GM12865 (cell line): ENCODE measurements at regions not wholly inside any gene's neighbourhood (a gene's known extent, or its start where the extent isn't known, plus 50 kb on each side); places are given as distances from the start of the nearest gene placed in this dataset.
"Not testable (repeated sequence)": the region's sequence is repeated elsewhere in the genome, so short reads cannot be mapped to it uniquely, and the experiment has no call there.

Experiments used
- DNase-seq: peaks from one replicate; pipeline ENCODE4 v3.0.0; 2010; ENCODE audit warnings: low read depth
- H3K4me3 ChIP-seq: 2 replicates; pipeline ENCODE4 v1.5.1; 2011; ENCODE audit warnings: mild to moderate bottlenecking, low read depth, low read length, control low read depth
- TF ChIP-seq, protein P1 (sequence below): IDR thresholded peaks from 2 replicates; pipeline ENCODE4 v1.5.1; 2011; ENCODE audit warnings: low read length, control low read depth, low read depth, inconsistent platforms; ENCODE audit not compliant: insufficient read depth; ENCODE audit errors: missing control alignments

DNA sequence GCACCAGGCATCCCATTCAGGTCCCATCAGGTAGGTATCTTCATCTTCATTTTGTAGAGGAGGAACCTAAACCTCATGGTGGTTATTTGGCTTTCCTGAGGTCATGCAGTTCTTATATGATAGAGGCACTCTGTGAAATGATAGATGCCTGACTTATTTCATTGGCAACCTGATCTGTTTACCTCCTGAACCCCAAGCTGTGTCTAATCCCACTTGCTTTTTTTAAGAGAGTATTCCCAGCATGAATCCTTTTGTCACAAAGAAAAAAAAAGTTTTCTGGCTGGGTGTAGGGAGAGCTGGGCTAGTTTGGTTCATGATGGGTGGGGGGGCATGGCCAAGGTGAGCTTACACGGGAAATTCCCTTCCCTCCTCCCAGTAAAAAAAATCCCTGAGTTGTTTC lies 154.2 kb downstream of the TENT5C start:
- peak; percentile 8 for DNase-seq
- TF ChIP-seq, protein P1, sequence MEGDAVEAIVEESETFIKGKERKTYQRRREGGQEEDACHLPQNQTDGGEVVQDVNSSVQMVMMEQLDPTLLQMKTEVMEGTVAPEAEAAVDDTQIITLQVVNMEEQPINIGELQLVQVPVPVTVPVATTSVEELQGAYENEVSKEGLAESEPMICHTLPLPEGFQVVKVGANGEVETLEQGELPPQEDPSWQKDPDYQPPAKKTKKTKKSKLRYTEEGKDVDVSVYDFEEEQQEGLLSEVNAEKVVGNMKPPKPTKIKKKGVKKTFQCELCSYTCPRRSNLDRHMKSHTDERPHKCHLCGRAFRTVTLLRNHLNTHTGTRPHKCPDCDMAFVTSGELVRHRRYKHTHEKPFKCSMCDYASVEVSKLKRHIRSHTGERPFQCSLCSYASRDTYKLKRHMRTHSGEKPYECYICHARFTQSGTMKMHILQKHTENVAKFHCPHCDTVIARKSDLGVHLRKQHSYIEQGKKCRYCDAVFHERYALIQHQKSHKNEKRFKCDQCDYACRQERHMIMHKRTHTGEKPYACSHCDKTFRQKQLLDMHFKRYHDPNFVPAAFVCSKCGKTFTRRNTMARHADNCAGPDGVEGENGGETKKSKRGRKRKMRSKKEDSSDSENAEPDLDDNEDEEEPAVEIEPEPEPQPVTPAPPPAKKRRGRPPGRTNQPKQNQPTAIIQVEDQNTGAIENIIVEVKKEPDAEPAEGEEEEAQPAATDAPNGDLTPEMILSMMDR: no peak
- H3K4me3 ChIP-seq: no peak overlapping the region

DNA sequence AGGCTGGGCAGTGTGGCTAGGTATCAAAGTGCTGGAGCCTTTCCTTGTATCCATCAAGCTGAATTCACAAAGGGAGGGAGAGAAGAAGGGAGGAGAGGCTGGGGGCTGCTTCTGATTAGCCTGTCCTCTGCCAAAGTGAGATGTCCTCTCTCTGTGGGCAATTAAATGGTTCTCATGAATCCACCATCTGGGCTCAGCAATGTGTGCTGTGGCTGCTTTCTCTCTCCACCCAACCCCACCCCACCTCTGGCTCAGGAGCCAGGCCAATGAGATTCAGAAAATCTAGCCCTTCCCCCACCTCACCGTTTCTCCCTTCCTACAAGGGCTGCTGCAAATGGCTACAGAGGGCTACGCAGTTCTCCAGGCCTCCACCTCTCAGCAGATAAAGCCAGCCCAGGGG lies 154.6 kb downstream of the TENT5C start:
- DNase-seq: no peak
- H3K4me3 ChIP-seq: no peak overlapping the region
- TF ChIP-seq, protein P1: no peak

DNA sequence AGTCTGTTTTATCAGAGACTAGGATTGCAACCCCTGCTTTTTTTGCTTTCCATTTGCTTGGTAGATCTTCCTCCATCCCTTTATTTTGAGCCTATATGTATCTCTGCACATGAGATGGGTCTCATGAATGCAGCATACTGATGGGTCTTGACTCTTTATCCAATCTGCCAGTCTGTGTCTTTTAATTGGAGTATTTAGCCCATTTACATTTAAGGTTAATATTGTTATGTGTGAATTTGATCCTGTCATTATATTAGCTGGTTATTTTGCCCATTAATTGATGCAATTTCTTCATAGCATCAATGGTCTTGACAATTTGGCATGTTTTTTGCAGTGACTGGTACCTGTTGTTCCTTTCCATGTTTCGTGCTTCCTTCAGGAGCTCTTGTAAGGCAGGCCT lies 161.7 kb downstream of the GDAP2 start:
- not testable (repeated sequence) for H3K4me3 ChIP-seq, DNase-seq

DNA sequence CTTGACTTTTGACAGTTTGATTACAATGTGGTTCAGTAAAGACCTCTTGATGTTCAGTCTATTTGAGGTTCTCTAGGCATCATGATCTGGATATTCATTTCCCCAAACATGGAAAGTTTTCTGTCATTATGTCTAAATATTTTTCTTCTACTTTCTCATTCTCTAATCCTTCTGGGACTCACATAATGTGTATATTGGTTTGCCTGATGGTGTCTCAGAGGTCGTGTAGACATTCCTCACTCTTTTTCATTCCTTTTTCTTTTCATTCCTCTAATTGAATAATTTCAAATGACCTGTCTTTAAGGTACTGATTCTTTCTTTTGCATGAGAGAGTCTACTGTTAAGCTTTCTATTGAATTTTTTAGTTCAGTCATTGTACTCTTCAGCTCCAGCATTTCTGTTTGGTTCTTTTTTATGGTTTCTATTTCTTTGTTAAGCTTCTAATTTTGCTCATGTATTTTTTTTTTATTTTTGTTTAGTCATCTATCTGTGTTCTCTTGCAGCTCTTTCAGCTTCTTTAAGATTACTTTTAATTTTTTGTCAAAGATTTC lies 158.4 kb downstream of the GDAP2 start:
- no peak overlapping the region for H3K4me3 ChIP-seq
- TF ChIP-seq, protein P1: no peak
- no peak for DNase-seq

DNA sequence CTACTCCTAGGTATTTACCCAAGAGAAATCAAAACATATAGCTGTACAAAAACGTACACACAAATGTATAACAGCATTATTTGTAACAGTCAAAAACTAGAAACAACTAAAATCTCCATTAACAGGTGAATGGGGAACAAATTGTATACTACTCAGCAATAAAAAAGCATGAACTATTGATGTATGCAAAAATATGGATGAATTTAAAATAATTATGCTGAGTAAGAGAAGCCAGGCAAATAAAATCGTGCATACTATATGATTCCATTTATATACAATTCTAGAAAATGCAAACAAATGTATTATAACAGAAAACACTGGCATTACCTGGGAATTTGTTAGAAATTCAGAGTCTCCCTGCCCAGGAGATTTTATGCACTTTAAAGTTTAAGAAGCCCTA lies 150.1 kb downstream of the GDAP2 start:
- H3K4me3 ChIP-seq: no peak overlapping the region
- DNase-seq: no peak
- TF ChIP-seq, protein P1: no peak

DNA sequence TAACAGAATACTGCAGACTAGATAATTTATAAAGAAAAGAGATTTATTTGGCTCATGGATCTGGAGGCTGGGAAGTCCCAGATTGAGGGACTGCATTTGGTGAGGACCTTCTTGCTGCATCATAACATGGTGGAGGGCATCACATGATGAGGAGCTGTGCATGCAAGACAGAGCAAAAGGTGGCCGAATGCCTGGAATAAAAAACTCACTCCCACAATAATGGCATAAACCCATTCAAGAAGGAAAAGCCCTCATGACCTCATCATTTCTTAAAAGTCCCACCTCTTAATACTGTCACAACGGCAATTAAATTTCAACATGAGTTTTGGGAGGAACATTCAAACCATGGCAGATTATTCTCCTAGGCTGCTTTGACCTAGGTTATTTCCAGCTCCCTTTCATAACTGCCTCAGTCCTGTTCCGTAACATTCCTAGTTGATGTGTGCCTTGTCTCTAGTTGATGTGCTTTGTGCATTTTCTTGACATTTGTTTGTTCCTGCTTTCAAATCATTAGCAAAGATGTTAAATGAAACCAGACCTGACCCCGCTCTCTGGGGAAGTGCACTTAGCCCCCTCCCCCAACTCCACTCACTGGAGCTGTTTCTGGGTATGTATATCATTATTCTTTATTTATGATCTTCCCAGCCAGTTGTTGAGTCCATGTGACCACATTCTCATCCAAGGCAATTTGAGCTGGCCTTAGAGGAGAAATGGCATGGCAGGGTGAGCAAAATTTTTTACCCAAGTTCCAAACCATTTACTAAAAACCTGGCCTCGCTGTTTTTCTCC lies 148.5 kb downstream of the GDAP2 start:
- H3K4me3 ChIP-seq: no peak overlapping the region
- no peak for DNase-seq
- TF ChIP-seq, protein P1: no peak

DNA sequence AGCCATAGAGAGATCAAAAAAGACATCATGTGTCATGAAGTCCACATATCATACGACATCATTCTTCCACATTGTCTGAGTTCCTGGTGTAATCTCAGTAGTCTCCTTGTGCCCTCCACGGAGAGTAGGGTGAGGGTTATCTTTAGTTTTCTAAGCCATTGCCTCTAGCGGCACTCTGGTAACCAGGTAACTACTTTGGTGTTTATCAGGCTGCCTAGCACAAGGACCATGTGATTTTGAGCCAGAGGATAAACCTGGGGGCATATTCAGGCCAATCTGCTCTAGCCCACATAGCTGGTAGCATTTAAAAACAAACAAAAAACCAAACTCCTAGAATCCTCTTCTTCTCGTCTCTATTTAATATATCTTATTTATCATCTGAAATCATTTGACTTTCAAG lies 147.4 kb downstream of the GDAP2 start:
- no peak for DNase-seq
- no peak overlapping the region for H3K4me3 ChIP-seq
- TF ChIP-seq, protein P1: no peak
